ENCODE measurements at regions not wholly inside any gene's neighbourhood (a gene's known extent, or its start where the extent isn't known, plus 50 kb on each side); places are given as distances from the start of the nearest gene placed in this dataset.

GRCh38 chr9:103755986-103756385, 338.1 kb upstream of the SMC2 start:
- TF ChIP-seq CTCF (conservative IDR thresholded peaks at IDR 0.05): no peak
- TF ChIP-seq EZH2 (IDR thresholded peaks at IDR 0.05; ENCODE audit: low read depth): no peak

Measured in PC-9 (cell line).